GF-D8 (cell line): ENCODE measurements at regions not wholly inside any gene's neighbourhood (a gene's known extent, or its start where the extent isn't known, plus 50 kb on each side); places are given as distances from the start of the nearest gene placed in this dataset.
"Not testable (repeated sequence)": the region's sequence is repeated elsewhere in the genome, so short reads cannot be mapped to it uniquely, and the experiment has no call there.

Experiments used
- DNase-seq: peaks from one replicate; lab custom pipeline; 2025; lab: John Stamatoyannopoulos, UW

DNA sequence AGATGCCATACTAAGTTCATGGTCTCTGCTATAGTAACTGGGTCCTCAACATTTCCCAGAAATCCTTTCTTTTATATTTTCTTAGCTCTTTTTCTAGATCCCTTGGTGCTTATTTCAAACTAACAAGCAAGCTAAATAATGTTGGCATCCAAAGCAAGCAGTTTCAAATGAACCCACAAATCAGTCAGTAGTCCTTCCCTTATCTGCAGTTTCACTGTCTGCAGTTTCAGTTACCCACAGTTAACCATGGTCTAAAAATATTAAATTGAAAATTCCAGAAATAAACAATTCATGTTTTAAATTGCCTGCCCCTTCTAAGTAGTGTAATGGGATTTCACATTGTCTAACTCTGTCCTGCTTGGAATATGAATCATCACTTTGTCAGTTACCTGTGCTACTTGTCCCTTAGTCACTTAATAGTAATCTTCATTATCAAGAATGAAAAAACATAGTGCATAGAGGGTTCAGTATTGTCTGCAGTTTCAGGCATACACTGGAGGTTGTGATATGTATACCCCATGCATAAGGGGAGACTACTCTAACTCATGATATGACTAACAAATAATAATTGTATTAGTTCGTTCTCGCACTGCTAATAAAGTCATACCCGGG, 633.7 kb downstream of the MECOM start:
- no peak for DNase-seq

DNA sequence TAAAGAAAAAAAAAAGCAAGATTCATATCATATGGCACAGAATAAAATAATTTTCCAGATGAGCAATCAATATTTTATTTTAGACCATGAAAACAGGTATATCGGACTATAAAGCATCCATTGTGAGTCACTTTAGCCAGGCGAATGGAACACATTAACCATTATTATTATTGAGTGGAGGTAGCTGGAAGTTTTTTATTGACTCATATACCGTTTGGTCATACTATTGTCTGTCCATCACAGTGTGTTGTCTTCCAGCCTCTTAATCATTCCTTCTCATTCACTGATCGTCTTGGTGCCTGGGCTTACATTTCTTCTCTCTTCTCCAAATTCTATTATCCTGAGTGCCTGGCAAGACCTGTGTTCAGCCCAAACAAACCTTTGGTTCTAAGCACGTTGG, 634.8 kb downstream of the MECOM start:
- no peak for DNase-seq

- DNase-seq: no peak
Observed at GRCh38 chr3:169026543-169027182, 636.8 kb downstream of the MECOM start.

GRCh38 chr3:169022457-169022856, 641.1 kb downstream of the MECOM start:
- no peak for DNase-seq

- no peak for DNase-seq
Observed at GRCh38 chr3:169020371-169020770, 643.1 kb downstream of the MECOM start.

GRCh38 chr3:169009453-169009852, 654.1 kb downstream of the MECOM start:
- no peak for DNase-seq

GRCh38 chr3:169008776-169009358, 654.6 kb downstream of the MECOM start:
- no peak for DNase-seq

- no peak for DNase-seq
Observed at GRCh38 chr3:169007145-169007544, 656.4 kb downstream of the MECOM start.

DNA sequence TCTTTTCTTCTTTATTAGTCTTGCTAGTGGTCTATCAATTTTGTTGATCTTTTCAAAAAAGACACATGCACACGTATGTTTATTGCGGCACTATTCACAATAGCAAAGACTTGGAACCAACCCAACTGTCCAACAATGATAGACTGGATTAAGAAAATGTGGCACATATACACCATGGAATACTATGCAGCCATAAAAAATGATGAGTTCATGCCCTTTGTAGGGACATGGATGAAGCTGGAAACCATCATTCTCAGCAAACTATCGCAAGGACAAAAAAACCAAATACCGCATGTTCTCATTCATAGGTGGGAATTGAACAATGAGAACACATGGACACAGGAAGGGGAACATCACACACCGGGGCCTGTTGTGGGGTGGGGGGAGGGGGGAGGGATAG, 657.1 kb downstream of the MECOM start:
- DNase-seq: not testable (repeated sequence)

GRCh38 chr3:169002689-169003088, 660.8 kb downstream of the MECOM start:
- no peak for DNase-seq

DNA sequence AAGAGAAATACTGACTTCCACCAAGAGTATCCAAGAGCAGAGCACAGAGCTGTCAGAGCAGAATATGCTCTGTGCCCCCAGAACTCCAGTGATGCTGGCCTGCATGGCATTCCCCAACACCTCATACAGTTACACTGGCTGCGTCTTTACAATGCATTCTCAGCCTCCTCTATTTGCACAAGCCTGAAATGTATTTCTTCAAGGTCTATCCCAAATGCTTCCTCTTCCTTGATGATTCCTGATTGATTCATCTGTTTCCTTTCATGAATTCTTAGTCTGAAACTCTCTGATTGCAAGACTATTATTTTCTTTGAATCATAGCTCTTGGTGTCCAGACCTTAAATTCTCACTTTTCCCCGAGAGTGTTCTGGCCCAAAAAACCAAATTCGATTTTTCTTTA, 664.7 kb downstream of the MECOM start:
- no peak for DNase-seq

GRCh38 chr3:168997488-168997887, 666.0 kb downstream of the MECOM start:
- DNase-seq: no peak

DNA sequence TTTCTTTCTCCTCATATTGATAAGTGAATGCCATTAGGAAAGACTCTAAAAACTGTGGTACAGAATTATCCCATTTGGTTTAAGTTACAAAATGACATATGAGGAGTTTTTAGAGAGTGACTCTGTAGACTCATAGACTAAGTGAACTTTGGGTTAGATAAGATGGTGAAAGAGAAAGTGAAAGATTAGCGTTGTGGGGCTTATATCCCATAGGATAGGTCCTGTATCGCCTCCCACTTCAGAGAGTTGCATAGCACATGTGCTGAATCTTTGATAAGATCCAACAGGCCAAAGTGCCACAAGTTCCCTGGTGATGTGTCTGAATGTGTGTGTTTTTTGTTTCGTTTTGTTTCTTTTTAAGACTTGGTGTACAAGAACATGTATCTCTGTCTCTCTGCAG, 666.9 kb downstream of the MECOM start:
- no peak for DNase-seq

GRCh38 chr3:168995129-168995528, 668.4 kb downstream of the MECOM start:
- no peak for DNase-seq

- no peak for DNase-seq
Observed at GRCh38 chr3:168991803-168992202, 671.7 kb downstream of the MECOM start.

DNA sequence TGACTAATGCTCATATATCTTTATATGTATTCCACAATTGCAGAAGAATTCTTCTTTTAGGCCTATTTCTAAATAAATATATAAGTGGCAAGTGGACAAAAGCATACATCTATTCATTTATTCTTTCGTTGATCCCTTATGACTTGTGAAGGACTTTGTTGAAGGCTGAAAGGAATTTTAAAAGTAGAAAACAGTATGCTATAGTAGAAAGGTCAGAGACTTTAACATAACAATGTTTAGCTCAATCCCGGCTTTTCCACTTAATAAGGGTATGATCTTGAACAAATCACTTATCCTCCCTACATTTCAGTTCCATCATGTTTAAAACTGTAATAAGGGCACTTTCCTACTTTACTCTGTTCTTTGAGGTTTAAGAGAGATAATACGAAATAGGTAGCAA, 672.9 kb downstream of the MECOM start:
- no peak for DNase-seq

DNA sequence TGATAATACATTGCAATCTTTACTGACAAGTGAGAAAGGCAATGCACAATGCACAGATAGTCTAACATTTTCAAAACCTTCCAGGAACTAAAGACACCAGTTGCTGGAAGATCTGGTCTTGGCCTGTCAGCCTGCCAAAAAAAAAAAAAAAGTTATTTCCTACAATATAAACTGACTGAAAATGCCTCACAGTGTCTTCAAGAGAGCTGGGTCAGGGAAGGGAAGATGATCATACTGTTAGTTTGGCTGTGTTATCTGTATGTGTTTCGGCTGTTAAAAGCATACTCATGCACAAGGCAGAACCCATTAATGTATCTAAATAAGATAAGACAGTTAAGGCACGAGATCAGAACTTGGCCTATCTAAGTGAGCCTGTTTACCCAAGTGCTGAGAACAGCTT, 673.4 kb downstream of the MECOM start:
- no peak for DNase-seq

DNA sequence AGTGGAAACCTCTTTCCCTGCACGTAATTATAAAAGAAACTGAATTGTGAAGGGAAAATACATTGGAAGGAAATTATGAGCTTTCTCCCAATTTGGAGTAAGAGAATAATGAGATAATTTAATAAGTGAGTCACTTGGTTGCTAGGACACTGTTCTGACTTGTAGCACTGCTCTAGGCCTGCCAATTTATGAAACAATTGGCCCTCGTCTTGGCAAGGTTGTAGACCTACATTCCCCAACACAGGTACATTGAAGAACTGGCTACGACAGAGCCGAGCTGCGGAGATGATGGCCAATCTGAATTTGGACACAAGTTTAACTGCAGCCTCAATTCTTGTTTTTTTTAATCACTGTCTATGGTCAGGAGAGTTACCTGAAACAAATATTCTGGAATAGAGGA, 674.1 kb downstream of the MECOM start:
- DNase-seq: no peak

GRCh38 chr3:168988853-168989252, 674.7 kb downstream of the MECOM start:
- DNase-seq: no peak

GRCh38 chr3:168984872-168985271, 678.6 kb downstream of the MECOM start:
- no peak for DNase-seq

DNA sequence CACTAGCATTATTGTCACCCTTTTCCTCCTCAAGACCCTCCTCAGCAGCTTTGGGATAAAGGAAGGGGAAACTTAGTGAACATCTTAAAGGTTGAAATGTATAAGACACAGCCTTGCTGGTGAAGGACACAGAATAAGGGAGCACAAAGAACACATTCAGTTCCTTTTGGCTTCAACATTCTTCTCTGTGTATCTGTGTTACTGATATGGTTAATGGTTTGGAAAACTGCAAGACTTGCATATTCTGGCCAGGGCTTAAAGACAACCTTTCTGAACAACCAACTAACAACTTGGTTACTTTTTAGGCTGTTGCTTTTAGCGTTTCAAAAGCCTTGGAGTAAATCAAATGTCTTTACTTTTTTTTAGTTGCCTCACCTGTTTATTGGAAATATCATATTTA, 680.5 kb downstream of the MECOM start:
- no peak for DNase-seq

GRCh38 chr3:168981396-168981795, 682.1 kb downstream of the MECOM start:
- no peak for DNase-seq

- DNase-seq: no peak
Observed at GRCh38 chr3:168977716-168978374, 685.7 kb downstream of the MECOM start.
